Neural cell (in vitro differentiated cells): ENCODE measurements at regions not wholly inside any gene's neighbourhood (a gene's known extent, or its start where the extent isn't known, plus 50 kb on each side); places are given as distances from the start of the nearest gene placed in this dataset.

ENCODE experiments used
- H2AFZ ChIP-seq: fragments of 200-600, 300-800 bp; sonication (generic), shearing (Covaris generic); 2 replicates; pipeline ENCODE4 v1.6.0; 2014; ENCODE audit warnings: low read depth, mild to moderate bottlenecking, antibody characterized with exemption, low read length, moderate library complexity
- H3F3A ChIP-seq: fragments of 200-600 bp; shearing (Covaris generic); 2 replicates; pipeline ENCODE4 v1.6.1; 2016; ENCODE audit warnings: mild to moderate bottlenecking, moderate library complexity, mixed read lengths, antibody characterized with exemption, low read length; ENCODE audit not compliant: insufficient read depth, poor library complexity, severe bottlenecking
- H3K27ac ChIP-seq: fragments of 200-600, 300-800 bp; sonication (generic), shearing (Covaris generic); 2 replicates; pipeline ENCODE4 v1.5.1; 2014; ENCODE audit warnings: mild to moderate bottlenecking, low read length, moderate library complexity
- H3K27me3 ChIP-seq: fragments of 300-800, 200-600 bp; sonication (generic), shearing (Covaris generic); 2 replicates; pipeline ENCODE4 v1.6.0; 2014; ENCODE audit warnings: mild to moderate bottlenecking, low read depth, low read length, moderate library complexity; ENCODE audit not compliant: insufficient read depth
- H3K36me3 ChIP-seq: fragments of 300-800, 200-600 bp; sonication (generic), shearing (Covaris generic); 2 replicates; pipeline ENCODE4 v1.5.1; 2014; ENCODE audit warnings: mild to moderate bottlenecking, antibody characterized with exemption, low read length, moderate library complexity; ENCODE audit not compliant: insufficient read depth
- H3K4me2 ChIP-seq: fragments of 300-800, 200-600 bp; sonication (generic), shearing (Covaris generic); 2 replicates; pipeline ENCODE4 v1.6.0; 2014; ENCODE audit warnings: mild to moderate bottlenecking, low read length
- H3K4me3 ChIP-seq: fragments of 300-800, 200-600 bp; sonication (generic), shearing (Covaris generic); 2 replicates; pipeline ENCODE4 v1.5.1; 2014; ENCODE audit warnings: mild to moderate bottlenecking, low read length, moderate library complexity
- H3K79me2 ChIP-seq: fragments of 200-600 bp; shearing (Covaris generic); replicated peaks from 2 replicates; pipeline ENCODE4 v1.6.0; 2014; ENCODE audit warnings: mild to moderate bottlenecking, low read length, moderate library complexity; ENCODE audit not compliant: insufficient read depth
- H3K9ac ChIP-seq: fragments of 300-800, 200-600 bp; sonication (generic), shearing (Covaris generic); 2 replicates; pipeline ENCODE4 v1.6.1; 2016; ENCODE audit warnings: mild to moderate bottlenecking, low read length, mixed read lengths
- H3K9me2 ChIP-seq: fragments of 200-600 bp; shearing (Covaris generic); 2 replicates; pipeline ENCODE4 v1.6.1; 2016; ENCODE audit warnings: mild to moderate bottlenecking, low read length, mixed read lengths; ENCODE audit not compliant: insufficient read depth
- H3K9me3 ChIP-seq: fragments of 200-600, 300-800 bp; sonication (generic), shearing (Covaris generic); 2 replicates; pipeline ENCODE4 v1.6.1; 2016; ENCODE audit warnings: mild to moderate bottlenecking, mixed run types, low read length, moderate library complexity, mixed read lengths
- H4K20me1 ChIP-seq: fragments of 200-600 bp; shearing (Covaris generic); 2 replicates; pipeline ENCODE4 v1.6.1; 2016; ENCODE audit warnings: mild to moderate bottlenecking, mixed run types; ENCODE audit not compliant: insufficient read depth
- CTCF ChIP-seq: fragments of 450-650 bp; IDR thresholded peaks from 2 replicates; pipeline ENCODE4 v1.5.1; 2014; ENCODE audit warnings: antibody characterized with exemption, mild to moderate bottlenecking, moderate library complexity; ENCODE audit not compliant: poor library complexity, severe bottlenecking
- EP300 ChIP-seq: fragments of 450-650 bp; conservative IDR thresholded peaks from 2 replicates; pipeline ENCODE4 v1.6.1; 2014; ENCODE audit warnings: antibody characterized with exemption, mild to moderate bottlenecking, moderate library complexity; ENCODE audit not compliant: poor library complexity, severe bottlenecking
- EZH2 ChIP-seq: fragments of 200-600, 300-800 bp; shearing (Covaris generic), sonication (generic); IDR thresholded peaks from 2 replicates; pipeline ENCODE4 v1.6.1; 2014; ENCODE audit warnings: antibody characterized with exemption, low read length, borderline replicate concordance, mild to moderate bottlenecking; ENCODE audit not compliant: insufficient read depth, poor library complexity, severe bottlenecking
- MXI1 ChIP-seq: fragments of 450-650 bp; conservative IDR thresholded peaks from 2 replicates; pipeline ENCODE4 v1.6.1; 2014; ENCODE audit warnings: antibody characterized with exemption, mild to moderate bottlenecking; ENCODE audit not compliant: poor library complexity, severe bottlenecking
- POLR2AphosphoS5 ChIP-seq: IDR thresholded peaks from 2 replicates; pipeline ENCODE4 v1.6.1; 2012
- RAD21 ChIP-seq: fragments of 450-650 bp; conservative IDR thresholded peaks from 2 replicates; pipeline ENCODE4 v1.6.1; 2014; ENCODE audit warnings: antibody characterized with exemption, mild to moderate bottlenecking, moderate library complexity
- REST ChIP-seq: IDR thresholded peaks from 2 replicates; pipeline ENCODE4 v1.6.1; 2012; ENCODE audit warnings: borderline replicate concordance
- SMC3 ChIP-seq: fragments of 450-650 bp; conservative IDR thresholded peaks from 2 replicates; pipeline ENCODE4 v1.6.1; 2014; ENCODE audit warnings: antibody characterized with exemption, mild to moderate bottlenecking, moderate library complexity; ENCODE audit not compliant: poor library complexity
- TAF1 ChIP-seq: IDR thresholded peaks from 2 replicates; pipeline ENCODE4 v1.6.1; 2012; ENCODE audit warnings: low read depth

- H3K4me3 ChIP-seq, result no peak overlapping the region
- H4K20me1 ChIP-seq, result no peaks in the 10 kb centered on the region
- no peak overlapping the region for H3K27ac ChIP-seq
- no peaks in the 10 kb centered on the region for H3K27me3 ChIP-seq
- no peaks in the 10 kb centered on the region for H3F3A ChIP-seq
- no peak for TF ChIP-seq SMC3
- no peak for TF ChIP-seq EP300
- no peaks in the 10 kb centered on the region for H3K36me3 ChIP-seq
- H3K9ac ChIP-seq, result no peak overlapping the region
- H3K9me3 ChIP-seq, result no peaks in the 10 kb centered on the region
- no peaks in the 10 kb centered on the region for H3K79me2 ChIP-seq
- no peaks in the 10 kb centered on the region for H3K9me2 ChIP-seq
- H3K4me2 ChIP-seq, result no peak overlapping the region
- no peak overlapping the region for H2AFZ ChIP-seq
These were observed 145.8 kb upstream of the ZNF648 start for GRCh38 chr1:182207300-182207699.

GRCh38 chr1:182206626-182207239, 145.2 kb upstream of the ZNF648 start:
- no peaks in the 10 kb centered on the region for H3K9me2 ChIP-seq
- no peak overlapping the region for H2AFZ ChIP-seq
- no peak overlapping the region for H3K4me3 ChIP-seq
- no peaks in the 10 kb centered on the region for H4K20me1 ChIP-seq
- no peaks in the 10 kb centered on the region for H3K79me2 ChIP-seq
- H3F3A ChIP-seq, result no peaks in the 10 kb centered on the region
- H3K4me2 ChIP-seq, result no peak overlapping the region
- H3K9me3 ChIP-seq, result no peaks in the 10 kb centered on the region
- no peaks in the 10 kb centered on the region for H3K27me3 ChIP-seq
- H3K27ac ChIP-seq, result no peak overlapping the region
- H3K9ac ChIP-seq, result no peak overlapping the region
- TF ChIP-seq POLR2AphosphoS5, result no peak
- no peak for TF ChIP-seq RAD21
- TF ChIP-seq SMC3, result no peak
- TF ChIP-seq EP300, result no peak
- no peak for TF ChIP-seq EZH2
- TF ChIP-seq REST, result no peak
- no peak for TF ChIP-seq CTCF
- no peak for TF ChIP-seq MXI1
- no peak for TF ChIP-seq TAF1
- H3K36me3 ChIP-seq, result no peaks in the 10 kb centered on the region
